Hypothalamus (tissue), 51 donors: ENCODE measurements at regions not wholly inside any gene's neighbourhood (a gene's known extent, or its start where the extent isn't known, plus 50 kb on each side); places are given as distances from the start of the nearest gene placed in this dataset.

Experiments
- DNase-seq, 51 donors: peaks; one replicate each; lab custom pipeline; 2025; lab: John Stamatoyannopoulos, UW

GRCh38 chr5:18807256-18808149 is 1173.2 kb downstream of the TAF11L14 start:
- no peak for DNase-seq

- no peak for DNase-seq
Measured at GRCh38 chr5:18811661-18812060, 1176.3 kb downstream of the CDH18 start.

- no peak for DNase-seq
Measured at GRCh38 chr5:18828351-18828750, 1159.6 kb downstream of the CDH18 start.

- DNase-seq: no peak
Measured at GRCh38 chr5:18829539-18829938, 1158.5 kb downstream of the CDH18 start.

- no peak for DNase-seq
Measured at GRCh38 chr5:18850216-18850615, 1137.8 kb downstream of the CDH18 start.

- no peak for DNase-seq
Measured at GRCh38 chr5:18872978-18873377, 1115.0 kb downstream of the CDH18 start.

- DNase-seq: no peak
Measured at GRCh38 chr5:18876565-18876964, 1111.4 kb downstream of the CDH18 start.

GRCh38 chr5:18881615-18882014 is 1106.4 kb downstream of the CDH18 start:
- DNase-seq: no peak

- DNase-seq: no peak
Measured at GRCh38 chr5:18882154-18882553, 1105.8 kb downstream of the CDH18 start.

GRCh38 chr5:18888821-18889220 is 1099.2 kb downstream of the CDH18 start:
- DNase-seq: no peak

GRCh38 chr5:18900644-18901043 is 1087.4 kb downstream of the CDH18 start:
- no peak for DNase-seq

- no peak for DNase-seq
Measured at GRCh38 chr5:18920966-18921365, 1067.0 kb downstream of the CDH18 start.

- DNase-seq: no peak
Measured at GRCh38 chr5:18932081-18932480, 1055.9 kb downstream of the CDH18 start.

- no peak for DNase-seq
Measured at GRCh38 chr5:18944771-18945170, 1043.2 kb downstream of the CDH18 start.

- DNase-seq: no peak
Measured at GRCh38 chr5:18954239-18954638, 1033.8 kb downstream of the CDH18 start.

GRCh38 chr5:18959535-18959934 is 1028.5 kb downstream of the CDH18 start:
- no peak for DNase-seq

- DNase-seq: no peak
Measured at GRCh38 chr5:18961234-18961633, 1026.8 kb downstream of the CDH18 start.

GRCh38 chr5:18965893-18966292 is 1022.1 kb downstream of the CDH18 start:
- no peak for DNase-seq

- no peak for DNase-seq
Measured at GRCh38 chr5:18967637-18968036, 1020.4 kb downstream of the CDH18 start.

- DNase-seq: no peak
Measured at GRCh38 chr5:18968966-18969365, 1019.0 kb downstream of the CDH18 start.

GRCh38 chr5:18970000-18970399 is 1018.0 kb downstream of the CDH18 start:
- no peak for DNase-seq

GRCh38 chr5:18972177-18972576 is 1015.8 kb downstream of the CDH18 start:
- DNase-seq: no peak

- no peak for DNase-seq
Measured at GRCh38 chr5:18975624-18976023, 1012.4 kb downstream of the CDH18 start.
